HG03432 (cell line): ENCODE measurements at regions not wholly inside any gene's neighbourhood (a gene's known extent, or its start where the extent isn't known, plus 50 kb on each side); places are given as distances from the start of the nearest gene placed in this dataset.
A peak's percentile ranks its signal among the peaks of the same experiment; 100 is the strongest.

Source experiments
- ATAC-seq: cut with Tn5 transposase; IDR thresholded peaks from one replicate; pipeline ENCODE4 v1.9.1; 2021; ENCODE audit warnings: mild to moderate bottlenecking, moderate library complexity; ENCODE audit not compliant: unreplicated experiment

DNA sequence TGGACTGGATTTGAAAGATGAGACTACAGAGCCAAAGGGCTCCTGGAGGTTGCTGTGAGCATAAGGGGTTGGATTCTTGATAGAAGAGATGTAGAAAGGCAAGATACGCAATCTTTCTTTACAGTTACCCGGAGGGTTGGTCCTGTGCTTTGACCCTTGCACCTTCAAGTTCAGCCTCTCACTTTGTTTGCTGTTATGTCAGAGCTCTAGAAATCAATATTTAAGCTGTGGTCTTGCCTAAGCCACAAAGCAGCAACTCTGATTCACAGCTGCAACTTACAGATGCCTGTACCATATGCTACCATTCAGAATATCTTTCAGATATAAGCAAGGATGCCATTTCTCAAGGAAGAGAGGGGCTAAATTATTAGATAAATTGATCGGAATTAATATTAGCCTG, 943.1 kb upstream of the LRRTM1 start:
- peak; percentile 52 for ATAC-seq

DNA sequence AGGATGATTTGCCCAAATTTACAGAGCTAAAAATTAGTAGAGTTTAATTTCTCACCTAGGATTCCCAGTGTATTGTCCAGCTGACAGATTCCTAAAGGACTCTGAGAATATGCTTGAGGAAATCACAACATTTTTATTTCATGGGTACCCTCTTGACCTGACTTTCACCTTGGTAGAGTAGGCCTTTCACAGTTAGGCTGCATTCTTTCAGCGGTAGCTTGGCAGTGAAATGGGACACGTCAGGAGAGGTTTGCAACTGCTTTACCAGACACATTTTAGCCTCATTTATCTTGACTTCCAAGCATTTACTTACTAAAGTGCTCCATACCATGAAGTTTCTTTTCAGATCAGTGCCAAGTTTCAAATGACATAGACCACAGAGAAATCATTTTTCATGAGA, 937.9 kb upstream of the LRRTM1 start:
- ATAC-seq, result no peak

DNA sequence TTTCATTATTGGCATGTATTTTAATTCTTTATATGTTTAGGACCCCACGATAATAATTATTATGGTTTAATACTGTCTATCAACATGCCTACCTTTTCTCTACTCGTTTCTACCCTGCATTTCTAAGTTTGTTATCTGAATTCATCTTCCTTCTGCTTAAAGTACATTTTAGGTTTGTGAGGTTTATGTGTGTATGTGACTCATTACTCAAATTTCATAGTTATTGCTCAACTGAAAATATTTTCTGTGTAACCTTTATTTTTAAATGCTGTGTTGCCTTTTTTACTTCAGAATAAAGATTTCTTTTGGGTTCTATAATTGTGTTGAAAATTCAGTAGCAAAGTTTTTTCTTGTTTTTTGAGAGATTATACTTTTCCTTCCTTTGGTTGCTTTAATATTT, 933.9 kb upstream of the LRRTM1 start:
- no peak for ATAC-seq

DNA sequence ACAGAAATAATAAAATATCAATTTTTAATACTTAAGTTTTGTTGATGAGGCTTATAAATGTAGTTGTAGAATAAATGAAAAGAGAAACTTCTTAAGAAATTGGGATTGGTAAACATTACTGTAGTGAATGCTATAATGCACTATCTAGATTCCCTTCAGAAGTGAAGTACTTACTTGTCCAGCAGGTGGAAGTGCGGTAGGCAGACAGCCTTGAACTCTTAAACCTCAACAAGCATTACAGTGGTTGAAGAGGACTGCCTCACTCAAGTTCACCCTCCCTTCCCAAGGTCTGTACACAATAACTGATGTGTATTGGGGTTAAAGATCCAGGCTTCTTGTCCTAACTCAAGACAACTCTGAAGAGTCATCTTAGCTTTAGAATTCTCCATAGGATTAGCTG, 931.0 kb upstream of the LRRTM1 start:
- ATAC-seq, result no peak

DNA sequence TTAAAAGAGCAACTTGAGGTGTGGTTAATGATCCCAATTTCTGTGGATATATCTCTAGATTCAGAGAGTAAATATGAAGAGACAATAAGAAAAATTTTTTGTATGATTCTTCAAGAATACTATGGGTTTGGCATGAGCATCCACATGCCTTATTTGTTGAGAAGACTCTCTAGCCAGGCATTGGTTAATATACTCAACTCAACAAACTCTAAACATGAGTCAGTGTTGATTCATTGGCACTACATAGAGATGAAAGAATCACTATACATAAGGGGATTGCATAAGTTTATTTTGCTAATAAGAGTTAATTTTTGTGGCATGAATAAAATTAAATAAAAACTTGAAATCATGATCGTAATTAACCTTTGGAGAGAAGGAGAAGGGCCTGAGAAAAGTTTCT, 930.2 kb upstream of the LRRTM1 start:
- no peak for ATAC-seq

DNA sequence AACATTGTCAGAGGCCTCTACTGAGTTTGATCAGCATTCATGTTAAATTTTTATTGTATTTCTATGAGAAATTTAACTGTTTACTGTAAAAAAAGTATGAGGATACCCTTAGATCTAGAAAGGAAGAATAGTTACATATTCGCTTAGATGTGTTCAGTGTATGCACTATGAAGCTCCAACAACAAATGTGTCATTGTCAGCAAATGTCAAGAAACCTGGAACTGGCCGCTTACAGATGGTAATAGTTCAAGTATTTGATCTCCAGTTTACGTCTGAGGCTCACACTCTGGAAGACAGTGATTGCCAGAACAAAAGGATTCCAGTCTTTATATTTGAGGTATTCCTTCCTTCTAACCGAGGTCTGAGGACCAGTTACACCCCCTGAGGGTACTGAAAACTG, 921.2 kb upstream of the LRRTM1 start:
- no peak for ATAC-seq

DNA sequence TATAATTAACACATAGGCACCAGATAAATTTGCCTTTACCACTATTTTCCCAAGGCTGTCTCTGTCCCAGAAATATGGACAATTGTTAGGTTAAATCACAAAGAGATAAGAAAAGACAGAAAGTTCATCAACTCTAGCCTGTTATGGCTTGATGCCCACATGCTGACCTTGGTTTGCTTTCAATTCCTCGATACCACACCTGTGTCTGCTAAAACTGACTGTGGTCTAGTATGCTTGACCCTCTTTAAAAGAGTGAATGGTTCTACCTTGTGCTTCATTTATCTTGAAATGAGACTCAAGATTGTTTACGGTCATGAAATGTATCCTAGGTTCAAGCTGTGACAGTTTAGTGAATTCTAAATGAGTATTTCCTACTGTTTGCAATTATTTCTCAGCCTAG, 909.0 kb upstream of the LRRTM1 start:
- no peak for ATAC-seq

DNA sequence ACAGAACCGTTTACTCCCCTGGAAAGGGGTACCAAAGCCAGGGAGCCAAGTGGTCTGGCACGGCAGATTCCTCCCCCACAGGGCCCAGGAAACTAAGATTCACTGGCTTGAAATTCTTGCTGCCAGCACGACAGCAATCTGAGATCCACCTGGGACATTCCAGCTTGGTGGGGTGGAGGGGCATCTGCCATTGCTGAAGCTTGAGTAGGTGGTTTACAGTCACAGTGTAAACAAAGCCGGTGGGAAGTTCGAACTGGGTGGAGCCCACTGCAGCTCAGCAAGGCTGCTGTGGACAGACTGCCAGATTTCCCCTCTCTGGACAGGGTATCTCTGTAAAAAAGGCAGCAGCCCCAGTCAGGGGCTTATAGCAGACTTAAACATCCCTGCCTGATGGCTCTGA, 901.7 kb upstream of the LRRTM1 start:
- no peak for ATAC-seq

DNA sequence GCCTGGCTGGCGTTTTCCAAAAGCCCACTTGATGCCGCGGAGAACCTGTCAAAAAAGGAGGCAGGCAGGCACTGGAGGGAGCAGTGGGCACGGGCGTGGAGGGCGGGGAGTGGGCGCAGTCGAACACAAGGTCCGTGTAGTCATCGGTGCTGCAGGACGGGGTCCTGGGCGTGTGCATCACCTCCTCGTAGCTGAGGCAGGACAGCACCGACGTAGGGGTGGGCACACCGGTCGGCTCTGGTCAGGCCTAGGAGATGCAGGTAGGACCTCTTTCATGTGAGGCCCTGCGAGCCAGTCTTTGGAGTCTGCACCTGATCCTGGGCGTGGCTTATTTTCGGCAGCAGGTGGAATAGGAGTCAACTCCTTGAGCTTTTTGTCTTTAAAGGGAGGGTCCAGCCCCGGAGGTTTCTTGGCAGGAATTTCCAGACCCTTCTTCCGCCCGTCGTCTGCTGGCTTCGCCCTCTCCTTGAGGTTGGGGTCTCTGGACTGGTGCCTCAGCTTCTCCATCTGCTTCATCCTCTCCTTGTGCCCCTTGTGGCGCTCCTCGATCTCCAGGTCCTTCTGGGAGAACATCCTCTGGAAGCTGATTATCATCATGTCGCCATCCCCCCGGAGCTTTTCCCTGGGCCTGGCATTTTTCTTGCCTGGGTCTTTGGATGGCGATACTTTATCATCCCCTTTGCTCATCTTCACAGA, 892.5 kb upstream of the LRRTM1 start:
- no peak for ATAC-seq

DNA sequence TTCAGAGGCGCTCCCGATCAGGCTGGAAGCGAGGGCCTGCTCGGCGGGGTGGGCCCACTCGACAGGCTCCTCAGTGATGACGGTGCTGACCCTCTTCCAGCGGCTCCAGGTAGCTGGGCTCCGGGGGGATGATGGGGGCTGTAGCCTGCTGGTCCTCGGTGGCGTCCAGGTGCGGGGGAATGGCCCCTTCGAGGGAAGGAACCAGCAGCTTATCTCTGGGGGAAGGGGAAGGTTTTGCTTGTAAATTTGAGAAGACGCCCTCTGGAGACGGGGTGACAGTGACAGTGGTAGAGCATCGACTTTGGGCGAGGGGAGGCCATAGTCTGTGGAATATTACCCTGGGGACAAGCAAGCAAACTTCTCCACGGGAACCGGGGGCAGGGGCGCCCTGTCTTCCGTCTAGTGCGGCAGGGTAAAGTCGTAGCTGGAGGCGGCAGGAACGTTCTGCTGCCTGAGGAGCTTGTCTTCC, 891.9 kb upstream of the LRRTM1 start:
- ATAC-seq, result no peak

DNA sequence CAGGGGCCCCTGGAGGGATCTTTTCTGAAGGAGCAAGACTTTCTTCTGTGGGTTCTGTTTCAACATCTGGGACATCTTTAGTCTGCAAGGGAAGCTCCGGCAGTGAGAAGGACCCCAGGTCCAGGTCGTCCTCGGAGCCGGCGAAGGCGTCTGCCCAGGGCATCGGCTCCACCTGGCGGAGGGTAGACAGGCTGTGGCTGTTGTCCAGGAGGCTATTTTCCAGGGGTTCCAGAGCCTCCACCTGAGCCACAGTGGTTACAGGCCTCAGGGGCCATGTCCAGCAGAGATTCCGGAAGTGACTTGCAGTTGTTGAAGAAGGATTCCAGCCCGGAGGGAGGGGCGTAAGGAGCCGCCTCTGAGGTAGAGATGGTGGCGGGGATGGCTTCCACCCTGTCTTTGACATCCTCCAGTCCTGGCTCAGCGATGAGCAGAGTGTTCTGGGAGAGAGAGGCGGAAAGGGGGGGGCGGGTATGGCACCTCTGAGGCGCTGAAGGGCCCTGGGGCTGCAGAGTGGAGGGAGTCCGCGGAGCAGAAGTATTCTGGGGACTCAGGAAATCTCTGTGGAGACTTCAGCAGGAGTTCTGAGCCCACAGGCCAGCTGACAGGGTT, 891.3 kb upstream of the LRRTM1 start:
- ATAC-seq, result no peak

DNA sequence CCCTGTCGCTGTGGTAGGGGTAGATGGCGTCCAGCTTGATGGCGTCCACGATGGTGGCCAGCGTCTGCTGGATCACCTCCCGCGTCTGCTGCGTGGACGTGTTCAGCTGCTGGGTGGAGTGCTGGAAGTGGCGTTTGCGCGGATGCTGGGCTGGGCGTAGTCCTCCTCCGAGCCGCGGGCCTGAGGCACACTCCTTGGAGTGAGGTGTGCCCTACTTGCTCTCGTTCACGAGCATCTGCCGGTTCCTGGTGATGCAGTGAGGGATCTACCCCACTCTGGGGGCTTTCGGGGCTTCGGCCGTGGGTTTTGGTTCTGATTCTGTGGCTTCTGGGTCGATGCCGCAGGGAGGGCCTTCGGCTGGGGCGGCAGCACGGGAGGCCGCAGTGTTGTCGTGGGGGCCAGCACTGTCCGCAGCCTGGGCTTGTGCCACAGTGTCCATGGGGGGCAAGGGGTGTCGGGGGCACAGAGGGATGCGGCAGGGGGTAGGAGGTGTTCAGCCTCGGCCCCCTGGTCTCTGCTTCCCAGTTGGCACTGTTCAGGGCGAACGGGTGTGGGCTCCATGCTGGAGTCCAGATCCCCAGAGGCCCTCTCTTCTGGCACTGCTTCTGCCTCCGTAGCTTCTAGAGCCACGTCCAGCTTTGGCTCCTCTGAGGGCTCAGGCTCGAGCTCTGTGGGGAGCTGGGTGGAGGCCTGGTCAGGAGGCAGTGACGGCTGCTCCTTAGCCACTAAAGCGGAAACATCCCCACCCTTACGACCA, 890.6 kb upstream of the LRRTM1 start:
- no peak for ATAC-seq

DNA sequence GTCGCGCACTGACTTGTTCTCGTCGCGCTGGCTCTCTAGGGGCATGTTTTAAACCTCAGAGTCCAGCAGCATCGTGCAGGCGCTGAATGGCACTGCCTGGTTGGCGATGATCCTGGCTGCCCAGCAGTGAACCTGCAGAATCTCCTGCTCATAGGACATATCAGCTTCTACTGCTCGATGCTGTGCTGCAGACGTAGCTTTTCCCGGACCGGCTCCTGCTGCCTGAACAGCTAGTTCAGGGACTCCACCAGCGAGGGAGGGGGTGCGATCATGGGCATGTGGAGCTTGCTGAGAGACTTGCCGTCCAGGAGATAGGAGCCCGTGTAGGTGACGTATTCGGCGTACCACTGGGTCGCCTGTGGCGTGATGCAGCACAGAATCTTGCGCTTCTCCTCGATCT, 890.0 kb upstream of the LRRTM1 start:
- no peak for ATAC-seq

DNA sequence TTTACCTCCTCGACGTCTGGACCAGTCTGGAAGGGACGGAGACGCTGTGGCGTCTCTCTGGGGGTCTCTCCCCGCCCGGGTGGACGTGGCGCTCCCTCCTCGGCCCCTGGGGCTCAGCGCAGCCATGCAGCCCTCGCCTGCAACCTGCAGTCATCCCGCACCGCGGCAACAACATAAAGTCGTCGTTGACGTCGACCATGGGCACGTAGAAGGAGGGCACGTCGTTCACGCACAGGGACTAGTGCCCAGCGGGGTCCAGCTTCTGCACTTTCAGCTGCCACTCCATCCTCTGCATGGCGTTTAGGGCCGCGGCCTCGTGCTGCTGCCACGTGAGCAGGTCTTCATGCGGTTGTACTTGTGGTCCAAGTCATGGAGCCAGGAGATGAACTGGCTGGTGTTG, 889.6 kb upstream of the LRRTM1 start:
- no peak for ATAC-seq

DNA sequence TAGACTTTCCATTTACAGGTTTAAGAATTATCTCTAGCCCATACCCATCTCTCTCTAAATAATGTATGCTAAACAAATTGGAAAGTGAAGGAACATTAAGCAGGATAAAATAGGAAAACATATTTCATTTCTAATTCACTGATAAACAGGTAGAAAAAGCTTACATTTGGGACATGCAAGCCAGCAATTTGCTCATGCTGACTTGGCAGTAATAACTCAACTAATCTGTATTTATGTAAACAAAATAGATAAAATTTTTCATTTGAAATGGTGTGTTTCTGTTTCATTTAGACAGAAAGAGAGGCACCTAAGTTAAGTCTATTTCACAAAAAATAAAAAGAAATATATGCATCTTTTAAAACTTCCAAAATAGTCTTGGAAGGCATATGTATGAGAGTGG, 877.3 kb upstream of the LRRTM1 start:
- no peak for ATAC-seq

DNA sequence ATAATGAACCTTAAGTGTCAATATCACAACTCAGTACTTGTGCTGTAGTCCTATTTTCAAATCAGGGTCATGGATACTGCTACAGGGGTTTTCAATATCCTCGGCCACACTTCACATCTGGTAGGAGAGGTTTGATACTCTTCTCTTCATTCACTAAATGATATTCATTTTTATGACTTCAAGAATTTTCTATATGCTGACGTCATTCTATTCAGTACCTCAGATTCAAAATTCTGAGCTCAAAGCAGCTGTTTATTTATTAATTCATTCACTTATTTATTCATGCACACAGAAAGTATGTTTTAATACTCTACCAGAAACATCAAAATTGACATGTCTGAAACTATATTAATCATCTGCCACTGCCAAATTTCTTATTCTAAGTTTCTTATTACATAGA, 866.9 kb upstream of the LRRTM1 start:
- ATAC-seq, result no peak

DNA sequence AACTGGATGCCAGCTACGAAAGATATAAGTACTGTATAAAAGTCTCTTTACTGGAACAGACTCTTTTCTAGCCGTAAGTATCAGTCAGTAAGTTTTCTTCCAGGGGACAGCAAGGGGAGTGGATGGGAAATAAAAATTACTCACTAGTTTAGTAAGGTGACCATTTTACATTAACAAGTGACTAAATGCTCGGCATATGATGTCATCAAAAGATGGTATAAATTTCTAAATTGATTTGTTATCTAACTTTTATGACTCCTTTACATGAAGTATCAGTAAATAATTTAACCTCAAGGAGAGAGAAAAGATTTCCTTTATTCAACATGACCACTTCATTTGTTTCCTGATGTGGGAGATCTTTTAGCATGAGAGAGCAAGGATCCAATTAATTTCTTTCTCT, 859.0 kb upstream of the LRRTM1 start:
- no peak for ATAC-seq

DNA sequence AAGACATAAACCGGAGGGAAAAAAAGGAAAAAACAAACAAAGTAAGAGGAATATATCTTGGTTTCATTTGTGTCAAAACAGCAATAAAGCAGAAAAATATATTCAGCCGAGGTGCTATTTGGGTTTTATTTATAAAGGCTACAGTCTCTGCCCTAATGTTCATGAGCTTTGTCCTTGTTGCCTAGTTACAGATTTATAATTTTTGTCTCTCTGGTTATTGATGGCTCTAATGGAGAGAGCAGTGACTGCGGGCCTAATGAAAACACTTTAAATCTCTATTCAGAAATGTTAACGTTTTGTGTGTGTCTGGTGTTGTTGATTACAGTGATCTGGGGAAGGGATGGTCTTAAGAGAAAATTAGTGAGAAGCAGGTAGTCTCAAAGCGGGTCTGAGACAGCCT, 854.0 kb upstream of the LRRTM1 start:
- no peak for ATAC-seq

DNA sequence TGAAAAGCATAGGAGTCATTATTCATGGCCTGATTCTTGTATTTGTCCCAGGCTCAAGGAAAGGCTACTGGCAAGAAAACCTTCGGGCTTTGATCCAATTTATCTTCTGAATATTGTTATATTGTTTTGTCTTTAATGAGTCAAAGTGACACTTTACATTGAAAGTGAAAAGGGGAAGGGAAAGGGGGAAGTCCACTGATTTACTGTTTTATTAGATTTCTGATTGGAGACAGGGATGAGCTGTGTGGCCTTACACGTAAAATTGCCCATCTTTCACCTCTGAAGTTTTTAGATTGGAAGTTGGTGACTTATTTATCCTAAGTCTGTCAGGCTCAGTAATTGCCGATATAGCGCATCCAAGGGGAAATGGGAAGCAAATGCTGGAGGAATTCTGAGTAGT, 843.8 kb upstream of the LRRTM1 start:
- no peak for ATAC-seq

DNA sequence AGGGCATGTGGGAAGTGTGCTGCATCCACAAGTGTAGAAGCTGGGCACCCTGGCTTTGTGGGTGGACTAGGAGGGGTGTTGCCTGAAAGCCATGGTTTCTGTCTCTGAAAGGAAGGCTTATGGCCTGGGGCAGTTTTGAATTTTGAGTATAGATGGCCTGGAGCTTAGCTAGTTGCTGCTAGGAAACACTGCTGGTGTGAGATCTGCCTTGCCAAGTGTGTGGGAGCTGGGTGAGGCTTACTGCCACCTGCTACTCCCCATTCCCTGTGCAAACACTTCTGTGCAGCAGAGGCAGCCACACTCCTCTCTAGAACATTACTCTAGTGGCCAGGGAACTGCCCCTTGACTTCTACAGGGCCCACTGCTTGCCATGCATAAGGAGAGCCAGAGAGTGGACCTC, 831.7 kb upstream of the LRRTM1 start:
- ATAC-seq, result no peak

DNA sequence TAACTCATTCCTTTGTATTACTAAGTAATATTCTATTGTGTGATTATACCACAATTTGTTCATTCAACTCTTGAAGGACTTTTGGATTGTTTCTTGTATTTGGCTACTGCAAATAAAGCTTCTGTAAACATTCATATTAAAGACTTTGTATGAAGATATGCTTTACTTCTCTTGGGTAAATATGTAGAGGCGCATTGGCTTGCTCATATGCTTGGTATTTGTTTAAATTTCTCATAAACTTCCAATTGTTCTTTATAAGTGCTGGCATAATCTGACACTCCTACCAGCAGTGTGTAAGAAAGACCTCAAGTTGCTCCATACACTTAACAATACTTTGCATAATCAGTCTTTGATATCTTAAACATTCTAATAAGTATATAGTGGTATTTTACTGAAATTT, 792.8 kb upstream of the LRRTM1 start:
- ATAC-seq, result no peak

DNA sequence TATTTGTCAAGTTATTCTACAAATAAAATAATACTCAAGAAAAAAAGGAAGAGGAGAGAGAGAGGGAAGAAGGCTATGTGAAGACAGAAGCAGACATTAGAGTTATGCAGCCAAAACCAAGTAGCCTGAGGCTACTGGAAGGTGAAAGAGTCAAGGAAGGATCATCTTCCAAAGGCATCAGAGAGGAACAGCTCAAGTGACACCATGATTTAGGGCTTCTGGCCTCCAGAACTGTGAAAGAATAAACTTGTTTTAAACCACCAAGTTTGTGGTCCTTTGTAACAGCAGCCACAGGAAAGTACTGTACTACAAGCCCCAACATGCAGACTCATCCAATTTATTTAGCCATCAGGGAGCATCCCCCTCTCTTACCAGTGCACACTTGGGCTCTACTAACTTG, 788.5 kb upstream of the LRRTM1 start:
- ATAC-seq, result no peak
